ENCODE measurements at regions not wholly inside any gene's neighbourhood (a gene's known extent, or its start where the extent isn't known, plus 50 kb on each side); places are given as distances from the start of the nearest gene placed in this dataset.

DNA sequence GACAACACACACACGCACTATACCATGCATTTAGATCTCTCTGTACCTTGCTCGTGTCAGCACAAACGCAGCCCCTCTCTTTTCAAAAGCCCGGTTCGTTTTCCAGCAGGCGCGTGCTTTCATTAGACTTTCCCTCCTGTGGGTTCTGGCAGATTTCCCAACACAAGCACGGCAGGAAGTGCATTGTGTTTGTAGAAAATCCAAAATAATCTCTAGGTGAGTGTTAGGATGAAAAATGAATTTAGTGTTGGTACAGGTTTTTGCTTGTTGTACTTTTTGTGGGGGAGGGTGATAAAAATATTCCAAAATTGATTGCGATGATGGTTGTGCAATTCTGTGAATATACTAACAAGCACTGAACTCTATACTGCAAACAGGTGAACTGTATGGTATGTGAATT, 54.1 kb upstream of the POFUT2 start:
- Histone ChIP-seq H3K27ac (ENCODE audit: low read depth, low read length) (no peak overlapping the region), H2AFZ (ENCODE audit: low read length) (no peak overlapping the region), H3K4me3 (ENCODE audit: insufficient read depth, low read length) (no peak overlapping the region), H3K4me1 (ENCODE audit: insufficient read depth, low read length) (no peaks in the 10 kb centered on the region), H4K20me1 (ENCODE audit: insufficient read depth, low read length) (no peaks in the 10 kb centered on the region), H3K27me3 (ENCODE audit: insufficient read depth, low read length) (no peaks in the 10 kb centered on the region), H3K79me2 (ENCODE audit: insufficient read depth, low read length) (no peaks in the 10 kb centered on the region), H3K36me3 (ENCODE audit: insufficient read depth, low read length) (no peaks in the 10 kb centered on the region), H3K9me3 (ENCODE audit: low read depth, low read length) (no peaks in the 10 kb centered on the region), H3K4me2 (ENCODE audit: insufficient read depth, low read length) (no peak overlapping the region)
- no peak for DNase-seq (ENCODE audit: insufficient read length, low spot score, missing footprints)
- TF ChIP-seq, protein P1, sequence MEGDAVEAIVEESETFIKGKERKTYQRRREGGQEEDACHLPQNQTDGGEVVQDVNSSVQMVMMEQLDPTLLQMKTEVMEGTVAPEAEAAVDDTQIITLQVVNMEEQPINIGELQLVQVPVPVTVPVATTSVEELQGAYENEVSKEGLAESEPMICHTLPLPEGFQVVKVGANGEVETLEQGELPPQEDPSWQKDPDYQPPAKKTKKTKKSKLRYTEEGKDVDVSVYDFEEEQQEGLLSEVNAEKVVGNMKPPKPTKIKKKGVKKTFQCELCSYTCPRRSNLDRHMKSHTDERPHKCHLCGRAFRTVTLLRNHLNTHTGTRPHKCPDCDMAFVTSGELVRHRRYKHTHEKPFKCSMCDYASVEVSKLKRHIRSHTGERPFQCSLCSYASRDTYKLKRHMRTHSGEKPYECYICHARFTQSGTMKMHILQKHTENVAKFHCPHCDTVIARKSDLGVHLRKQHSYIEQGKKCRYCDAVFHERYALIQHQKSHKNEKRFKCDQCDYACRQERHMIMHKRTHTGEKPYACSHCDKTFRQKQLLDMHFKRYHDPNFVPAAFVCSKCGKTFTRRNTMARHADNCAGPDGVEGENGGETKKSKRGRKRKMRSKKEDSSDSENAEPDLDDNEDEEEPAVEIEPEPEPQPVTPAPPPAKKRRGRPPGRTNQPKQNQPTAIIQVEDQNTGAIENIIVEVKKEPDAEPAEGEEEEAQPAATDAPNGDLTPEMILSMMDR (IDR thresholded peaks at IDR 0.05; ENCODE audit: extremely low read depth, low read depth, low read length): no peak

DNA sequence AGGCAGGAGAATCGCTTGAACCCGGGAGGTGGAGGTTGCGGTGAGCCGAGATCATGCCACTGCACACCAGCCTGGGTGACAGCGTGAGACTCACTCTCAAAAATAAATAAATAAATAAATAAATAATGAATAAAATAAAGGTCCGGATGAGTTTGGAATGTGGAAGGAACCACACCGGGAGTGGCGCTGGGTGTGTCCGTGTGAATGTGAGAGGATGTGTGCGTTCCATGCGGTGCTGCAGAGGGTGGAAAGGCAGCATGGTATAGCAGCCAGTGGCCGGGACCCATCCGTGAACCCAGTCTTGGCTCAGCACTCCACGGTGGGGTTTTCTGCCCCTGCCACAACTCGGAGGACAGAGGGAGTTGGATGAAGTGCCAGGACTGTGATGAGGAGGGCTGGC, 56.2 kb upstream of the POFUT2 start:
- Histone ChIP-seq H3K27ac (ENCODE audit: low read depth, low read length) (no peak overlapping the region), H2AFZ (ENCODE audit: low read length) (no peak overlapping the region), H3K4me1 (ENCODE audit: insufficient read depth, low read length) (peaks cover 6% of the 10 kb centered on the region), H3K79me2 (ENCODE audit: insufficient read depth, low read length) (no peaks in the 10 kb centered on the region), H3K27me3 (ENCODE audit: insufficient read depth, low read length) (peaks cover 5% of the 10 kb centered on the region), H3K9me3 (ENCODE audit: low read depth, low read length) (no peaks in the 10 kb centered on the region), H3K36me3 (ENCODE audit: insufficient read depth, low read length) (no peaks in the 10 kb centered on the region), H3K4me3 (ENCODE audit: insufficient read depth, low read length) (no peak overlapping the region), H4K20me1 (ENCODE audit: insufficient read depth, low read length) (no peaks in the 10 kb centered on the region), H3K4me2 (ENCODE audit: insufficient read depth, low read length) (no peak overlapping the region)
- DNase-seq (ENCODE audit: insufficient read length, low spot score, missing footprints): no peak
- TF ChIP-seq, protein P1 (IDR thresholded peaks at IDR 0.05; ENCODE audit: extremely low read depth, low read depth, low read length): no peak

DNA sequence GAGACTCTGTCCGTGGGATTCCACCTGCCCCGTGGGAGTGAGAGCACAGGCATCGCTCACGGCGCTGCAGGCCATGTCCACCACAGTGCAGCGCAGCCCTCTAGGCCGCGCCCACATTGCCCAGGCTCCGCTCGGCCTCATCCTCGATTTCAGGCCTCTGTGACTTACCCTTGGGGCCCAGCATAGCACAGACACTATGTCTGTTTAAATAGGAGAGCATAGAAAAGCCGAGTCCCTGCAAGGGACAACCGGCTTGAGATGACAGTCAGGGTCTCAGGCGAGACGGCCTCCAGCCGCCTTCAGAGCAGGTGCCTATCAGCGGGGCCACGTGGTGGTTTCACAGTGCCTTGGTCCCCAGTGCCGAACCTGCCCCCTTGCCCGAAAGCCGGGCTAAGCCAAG, 56.9 kb upstream of the POFUT2 start:
- TF ChIP-seq, protein P1 (IDR thresholded peaks at IDR 0.05; ENCODE audit: extremely low read depth, low read depth, low read length): no peak
- no peak overlapping the region for H2AFZ ChIP-seq (ENCODE audit: low read length)
- H3K79me2 ChIP-seq (ENCODE audit: insufficient read depth, low read length): no peaks in the 10 kb centered on the region
- H4K20me1 ChIP-seq (ENCODE audit: insufficient read depth, low read length): no peaks in the 10 kb centered on the region
- H3K9me3 ChIP-seq (ENCODE audit: low read depth, low read length): no peaks in the 10 kb centered on the region
- H3K27ac ChIP-seq (ENCODE audit: low read depth, low read length): no peak overlapping the region
- no peak overlapping the region for H3K4me3 ChIP-seq (ENCODE audit: insufficient read depth, low read length)
- H3K27me3 ChIP-seq (ENCODE audit: insufficient read depth, low read length): peaks cover 5% of the 10 kb centered on the region
- H3K4me2 ChIP-seq (ENCODE audit: insufficient read depth, low read length): no peak overlapping the region
- no peaks in the 10 kb centered on the region for H3K36me3 ChIP-seq (ENCODE audit: insufficient read depth, low read length)
- peaks cover 6% of the 10 kb centered on the region for H3K4me1 ChIP-seq (ENCODE audit: insufficient read depth, low read length)
- no peak for DNase-seq (ENCODE audit: insufficient read length, low spot score, missing footprints)

DNA sequence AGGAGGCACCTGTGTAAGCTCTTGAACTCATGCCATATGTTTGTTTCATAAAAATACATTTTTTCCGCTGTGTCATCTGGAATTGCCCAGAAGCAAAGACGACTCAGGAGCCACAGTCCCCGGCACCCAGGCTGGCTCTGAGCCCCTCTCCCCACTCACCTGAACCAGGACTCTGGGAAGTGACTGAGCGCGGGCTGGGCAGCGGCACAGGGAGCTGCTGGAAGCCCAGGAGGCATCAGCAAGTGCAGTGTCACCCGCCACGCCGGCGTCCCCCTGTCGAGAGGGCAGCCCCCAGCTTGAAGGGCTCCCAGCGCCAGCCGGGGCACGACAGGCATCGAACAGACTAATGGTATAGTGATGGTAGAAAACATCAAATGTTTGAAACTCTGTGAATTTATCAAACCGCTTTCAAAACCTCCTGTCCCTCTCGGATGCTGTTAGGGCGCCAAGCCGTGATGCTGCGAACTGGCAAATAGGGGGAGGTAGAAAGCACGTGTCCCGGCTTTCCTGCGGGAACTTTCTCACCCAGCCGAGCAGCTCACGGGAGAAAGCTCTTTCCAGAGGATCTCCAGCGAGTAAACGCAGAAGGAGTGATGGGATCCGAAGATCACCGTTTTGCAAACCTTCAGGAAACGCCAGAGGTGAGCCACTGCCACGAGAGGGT, 57.8 kb upstream of the COL18A1 start:
- H3K4me1 ChIP-seq (ENCODE audit: insufficient read depth, low read length): peaks cover 11% of the 10 kb centered on the region
- no peaks in the 10 kb centered on the region for H4K20me1 ChIP-seq (ENCODE audit: insufficient read depth, low read length)
- H3K36me3 ChIP-seq (ENCODE audit: insufficient read depth, low read length): no peaks in the 10 kb centered on the region
- no peak overlapping the region for H3K4me3 ChIP-seq (ENCODE audit: insufficient read depth, low read length)
- TF ChIP-seq, protein P1 (IDR thresholded peaks at IDR 0.05; ENCODE audit: extremely low read depth, low read depth, low read length): no peak
- DNase-seq (ENCODE audit: insufficient read length, low spot score, missing footprints): no peak
- no peak overlapping the region for H2AFZ ChIP-seq (ENCODE audit: low read length)
- no peak overlapping the region for H3K27ac ChIP-seq (ENCODE audit: low read depth, low read length)
- no peak overlapping the region for H3K4me2 ChIP-seq (ENCODE audit: insufficient read depth, low read length)
- H3K9me3 ChIP-seq (ENCODE audit: low read depth, low read length): no peaks in the 10 kb centered on the region
- peaks cover 5% of the 10 kb centered on the region for H3K27me3 ChIP-seq (ENCODE audit: insufficient read depth, low read length)
- no peaks in the 10 kb centered on the region for H3K79me2 ChIP-seq (ENCODE audit: insufficient read depth, low read length)

All from osteoblast (primary cell).